NCI-H748 (cell line): ENCODE measurements at regions not wholly inside any gene's neighbourhood (a gene's known extent, or its start where the extent isn't known, plus 50 kb on each side); places are given as distances from the start of the nearest gene placed in this dataset.
A peak's percentile ranks its signal among the peaks of the same experiment; 100 is the strongest.

Source experiments
- DNase-seq: peaks from one replicate; lab custom pipeline; 2025; ENCODE audit not compliant: unreplicated experiment; lab: John Stamatoyannopoulos, UW

DNA sequence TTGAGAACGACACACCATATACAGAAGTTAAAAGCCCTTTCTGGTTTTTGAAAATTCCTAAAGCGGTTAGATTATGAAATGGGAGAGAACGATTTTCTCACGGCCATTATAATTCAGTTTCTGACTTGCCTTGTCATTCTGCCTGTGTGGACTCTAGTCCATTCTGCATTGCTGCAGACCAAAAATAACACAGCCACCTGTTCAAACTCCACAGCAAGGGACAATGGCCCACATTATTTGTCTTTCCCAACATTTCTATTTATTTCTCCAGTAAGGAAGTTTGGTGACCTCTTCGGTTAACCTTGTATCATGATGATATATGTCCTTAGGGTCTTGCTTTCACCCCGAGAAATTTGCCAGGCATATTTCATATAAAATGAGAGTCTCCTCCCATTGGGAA lies 497.7 kb downstream of the BRINP1 start:
- DNase-seq = no peak

DNA sequence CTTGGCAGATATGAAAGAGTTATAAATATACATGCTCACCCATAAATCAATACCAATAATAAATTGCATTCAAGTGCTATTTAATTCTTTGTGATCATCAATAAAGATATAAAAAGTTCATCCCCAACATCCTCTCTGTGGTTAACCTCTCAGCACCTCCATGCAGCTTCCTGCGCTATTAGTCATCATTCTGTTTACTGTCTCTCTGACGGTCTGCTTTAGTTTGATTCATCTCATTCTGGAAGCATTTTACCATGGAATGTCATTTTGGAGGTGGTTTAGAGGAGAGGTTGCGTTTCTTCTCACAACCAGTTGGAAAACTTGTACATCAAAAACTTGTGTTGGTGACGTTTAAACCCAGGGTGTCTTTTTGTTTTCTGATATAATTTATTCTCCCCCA lies 486.6 kb downstream of the BRINP1 start:
- no peak for DNase-seq

GRCh38 chr9:118883411-118883810 lies 485.8 kb downstream of the BRINP1 start:
- DNase-seq = no peak

- no peak for DNase-seq
These were observed 478.0 kb downstream of the BRINP1 start for GRCh38 chr9:118891213-118891612.

- peak; percentile 91 for DNase-seq
These were observed 472.8 kb downstream of the BRINP1 start for GRCh38 chr9:118896324-118897000.

DNA sequence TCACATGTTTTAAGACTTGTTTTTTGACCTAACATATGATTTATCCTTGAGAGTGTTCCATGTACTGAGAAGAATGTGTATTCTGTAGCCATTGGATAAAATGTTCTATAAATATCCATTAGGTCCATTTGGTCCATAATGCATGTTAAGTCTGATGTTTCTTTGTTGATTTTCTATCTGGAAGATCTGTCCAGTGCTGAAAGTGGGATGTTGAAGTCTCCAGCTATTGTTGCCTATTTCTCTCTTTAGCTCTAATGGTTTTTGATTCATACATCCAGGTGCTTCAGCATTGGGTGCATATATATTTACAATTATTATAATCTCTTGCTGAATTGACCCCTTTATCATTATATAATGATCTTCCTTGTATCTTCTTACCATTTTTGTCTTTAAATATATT lies 451.1 kb downstream of the BRINP1 start:
- DNase-seq = no peak

DNA sequence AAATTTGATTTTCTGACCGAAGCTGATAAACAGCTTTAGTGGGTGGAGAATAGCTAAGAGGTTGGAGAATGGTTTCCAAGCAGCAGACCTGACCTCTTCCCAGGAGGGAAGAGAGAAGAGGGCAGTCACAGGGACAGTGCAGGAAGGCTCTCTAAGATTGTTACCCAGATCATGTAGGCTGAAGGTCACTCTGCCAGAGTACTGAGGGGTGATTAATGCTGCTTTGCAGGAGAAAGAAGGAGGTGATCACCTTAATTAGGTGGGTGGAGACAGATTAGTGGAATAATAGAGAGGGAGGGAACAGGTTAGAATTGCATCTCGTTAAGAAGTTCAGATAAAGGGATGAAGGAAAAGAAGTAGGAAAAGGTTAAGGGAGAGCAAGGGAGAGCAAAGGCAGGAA lies 440.5 kb downstream of the BRINP1 start:
- peak; percentile 8 for DNase-seq

GRCh38 chr9:118929287-118929686 lies 439.9 kb downstream of the BRINP1 start:
- no peak for DNase-seq

DNA sequence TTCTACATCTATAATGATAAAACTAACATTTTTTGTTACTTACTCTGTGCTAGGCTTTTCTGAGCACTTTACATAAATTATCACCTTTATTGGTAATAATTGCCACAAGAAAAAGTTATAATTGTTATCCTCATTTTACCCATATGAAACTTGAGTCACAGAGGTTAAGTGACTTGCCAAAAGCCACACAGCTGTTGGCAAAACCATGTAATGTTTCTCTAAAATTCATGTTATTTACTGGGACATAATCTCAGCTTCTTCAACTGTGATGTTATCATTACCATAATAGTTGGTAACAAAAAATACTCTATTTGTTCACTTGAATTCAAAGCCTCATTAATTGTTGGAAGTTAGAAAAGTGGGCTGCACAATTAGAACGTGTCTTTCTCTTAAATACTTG lies 437.3 kb downstream of the BRINP1 start:
- DNase-seq = no peak

- no peak for DNase-seq
These were observed 430.7 kb downstream of the BRINP1 start for GRCh38 chr9:118938581-118938980.

DNA sequence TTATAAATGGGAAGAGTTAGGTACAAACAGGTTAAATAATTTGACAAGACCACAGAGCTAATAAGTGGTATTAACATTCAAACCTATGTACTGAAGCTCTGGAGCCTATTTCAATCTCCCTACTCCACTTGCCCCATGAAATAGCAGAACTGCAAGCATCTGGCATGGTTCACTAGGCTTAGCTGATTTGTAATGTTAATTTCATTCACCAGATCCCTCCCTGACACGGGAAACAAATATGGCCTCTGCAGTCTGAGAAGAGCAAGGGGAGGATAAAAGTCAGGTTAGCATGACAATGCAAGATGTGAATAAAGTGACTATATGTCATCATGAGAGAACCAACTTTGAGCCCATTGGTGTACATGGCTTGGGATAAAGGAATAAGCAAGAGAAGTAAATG lies 428.8 kb downstream of the BRINP1 start:
- DNase-seq = no peak

- no peak for DNase-seq
These were observed 422.6 kb downstream of the BRINP1 start for GRCh38 chr9:118946669-118947068.

GRCh38 chr9:118954857-118955256 lies 414.4 kb downstream of the BRINP1 start:
- DNase-seq = no peak

DNA sequence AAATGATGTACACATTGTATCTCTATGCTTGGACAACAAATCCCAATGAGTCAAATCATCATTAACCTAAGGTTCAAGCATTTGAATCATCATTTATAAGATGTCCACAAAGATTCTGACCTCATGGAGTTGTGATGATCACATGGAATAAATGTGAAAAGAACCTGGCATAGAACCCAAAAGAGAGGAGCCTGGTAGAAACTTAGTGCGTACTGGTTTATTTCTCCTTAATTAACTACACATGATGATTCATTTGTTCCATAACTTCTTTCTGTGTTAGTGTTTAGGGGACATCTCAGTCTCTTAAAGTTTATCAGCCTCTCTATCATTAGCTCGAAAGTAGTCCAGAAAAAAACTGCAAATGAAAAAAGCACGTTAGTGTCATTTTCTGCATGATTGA lies 411.6 kb downstream of the BRINP1 start:
- no peak for DNase-seq

DNA sequence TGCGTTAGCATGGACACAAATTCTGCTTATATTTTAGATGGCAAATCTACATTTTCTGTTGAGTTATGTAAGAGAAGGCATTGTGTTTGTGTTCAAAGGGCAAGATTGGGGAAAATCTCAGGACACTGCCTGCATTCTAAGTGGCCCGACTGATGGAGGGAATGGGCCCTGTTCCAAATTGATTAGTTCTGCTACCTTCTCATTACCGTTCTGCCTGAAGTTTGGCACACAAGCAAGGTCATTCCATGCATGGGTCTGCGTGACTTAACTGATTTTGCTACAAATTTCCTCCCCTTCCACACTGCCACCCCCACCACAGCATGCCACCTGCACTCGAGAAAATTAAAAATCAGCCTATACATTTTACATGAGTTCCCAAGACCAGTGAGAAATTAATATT lies 409.9 kb downstream of the BRINP1 start:
- no peak for DNase-seq

GRCh38 chr9:118961857-118962256 lies 407.4 kb downstream of the BRINP1 start:
- DNase-seq = no peak

- no peak for DNase-seq
These were observed 406.8 kb downstream of the BRINP1 start for GRCh38 chr9:118962426-118962825.

GRCh38 chr9:118963674-118964073 lies 405.6 kb downstream of the BRINP1 start:
- no peak for DNase-seq

DNA sequence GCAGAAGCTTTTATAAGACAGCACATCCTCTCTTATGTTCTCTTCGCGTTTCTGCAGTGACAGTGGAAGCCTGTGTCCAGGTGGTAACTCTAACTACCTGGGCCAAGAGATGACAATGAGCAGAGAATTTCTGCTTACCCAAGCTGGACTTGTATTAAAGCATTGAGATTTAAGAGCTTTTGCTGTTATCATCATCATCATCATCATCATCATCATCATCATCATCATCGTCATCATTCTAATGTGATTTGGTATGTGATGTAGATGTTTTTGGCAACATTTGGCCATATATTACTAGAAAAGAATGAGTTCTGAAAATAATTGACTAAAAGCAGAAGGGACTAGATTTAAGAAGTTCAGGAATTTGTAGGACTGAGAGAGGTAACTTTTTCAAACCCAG lies 401.3 kb downstream of the BRINP1 start:
- no peak for DNase-seq

- no peak for DNase-seq
These were observed 393.5 kb downstream of the BRINP1 start for GRCh38 chr9:118975736-118976135.

DNA sequence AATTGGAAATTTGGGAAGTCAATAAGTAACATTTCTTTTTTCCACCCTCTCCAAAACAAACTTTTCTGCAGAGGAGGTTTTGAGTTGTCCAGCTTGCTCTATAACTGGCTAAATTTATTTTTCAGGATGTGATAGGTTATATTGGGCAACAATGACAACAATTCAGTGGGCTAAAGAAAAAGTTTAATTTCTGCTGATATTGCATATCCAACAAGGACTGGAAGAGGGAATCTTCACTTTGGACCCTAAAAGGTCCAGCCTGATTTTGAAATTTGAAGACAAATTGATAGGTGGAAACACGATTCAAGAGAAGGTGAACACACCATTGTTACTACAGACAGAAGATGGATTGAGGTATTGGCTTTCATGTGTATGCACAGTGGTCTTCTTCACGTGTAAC lies 393.1 kb downstream of the BRINP1 start:
- DNase-seq = no peak

GRCh38 chr9:118984607-118985006 lies 384.6 kb downstream of the BRINP1 start:
- peak; percentile 73 for DNase-seq

- peak; percentile 86 for DNase-seq
These were observed 383.4 kb downstream of the BRINP1 start for GRCh38 chr9:118985851-118986250.
